ENCODE measurements at regions not wholly inside any gene's neighbourhood (a gene's known extent, or its start where the extent isn't known, plus 50 kb on each side); places are given as distances from the start of the nearest gene placed in this dataset.

- intact Hi-C loops (cut with micrococcal nuclease; ENCODE audit: unreplicated experiment), result no loop called here
- Histone ChIP-seq H3K27me3 (replicated peaks; ENCODE audit: control insufficient read depth, insufficient read depth, low read length) (no peaks in the 10 kb centered on the region; the same call in 1 of the 2 replicates), H3K4me3 (ENCODE audit: low read depth, low read length) (no peak overlapping the region), H3K36me3 (ENCODE audit: control insufficient read depth, insufficient read depth, low read length) (no peaks in the 10 kb centered on the region), H3K4me1 (no peaks in the 10 kb centered on the region), H3K9me3 (no peaks in the 10 kb centered on the region)
- no TSS peak for BruUV-seq (replicated peaks)
- no peaks in the 10 kb centered on the region for H3K27me3 Mint-ChIP-seq (ENCODE audit: insufficient read depth, unreplicated experiment)
- ChIA-PET CTCF (interaction anchor here (1.1 kb wide), 2 partner anchors 11 to 99 kb away, joined by 3 read pairs; no protein-coding TSS in a partner anchor), POLR2A (no interaction called here)
- no peak for DNase-seq
- H3K27ac Mint-ChIP-seq (ENCODE audit: unreplicated experiment), result no peak overlapping the region
- H3K9me3 Mint-ChIP-seq (ENCODE audit: unreplicated experiment), result no peaks in the 10 kb centered on the region
- no peak for TF ChIP-seq CTCF (IDR thresholded peaks at IDR 0.05; ENCODE audit: insufficient read depth in 1 of 2, low read depth in 1 of 2, low read length in 1 of 2, severe bottlenecking in 1 of 2, unreplicated experiment in 1 of 2)
- no peaks in the 10 kb centered on the region for H3K4me1 Mint-ChIP-seq (ENCODE audit: low read depth, unreplicated experiment)
- H3K4me3 Mint-ChIP-seq (ENCODE audit: unreplicated experiment), result no peak overlapping the region
- H3K36me3 Mint-ChIP-seq (ENCODE audit: insufficient read depth, unreplicated experiment), result no peaks in the 10 kb centered on the region
These were observed 158.6 kb downstream of the MELK start for GRCh38 chr9:36731068-36731956.

GRCh38 chr9:36734737-36735136 lies 162.0 kb downstream of the MELK start:
- ChIA-PET POLR2A (no interaction called here), CTCF (no interaction called here)
- Histone ChIP-seq H3K9me3 (no peaks in the 10 kb centered on the region), H3K27me3 (replicated peaks; ENCODE audit: control insufficient read depth, insufficient read depth, low read length) (no peaks in the 10 kb centered on the region; the same call in 1 of the 2 replicates), H3K4me3 (ENCODE audit: low read depth, low read length) (no peak overlapping the region), H3K4me1 (no peaks in the 10 kb centered on the region), H3K36me3 (ENCODE audit: control insufficient read depth, insufficient read depth, low read length) (no peaks in the 10 kb centered on the region)
- Mint-ChIP-seq H3K4me3 (ENCODE audit: unreplicated experiment) (no peak overlapping the region), H3K4me1 (ENCODE audit: low read depth, unreplicated experiment) (no peaks in the 10 kb centered on the region), H3K27ac (ENCODE audit: unreplicated experiment) (no peak overlapping the region), H3K9me3 (ENCODE audit: unreplicated experiment) (no peaks in the 10 kb centered on the region), H3K36me3 (ENCODE audit: insufficient read depth, unreplicated experiment) (no peaks in the 10 kb centered on the region), H3K27me3 (ENCODE audit: insufficient read depth, unreplicated experiment) (no peaks in the 10 kb centered on the region)
- no TSS peak for BruUV-seq (replicated peaks)
- no peak for DNase-seq
- intact Hi-C loops (cut with micrococcal nuclease; ENCODE audit: unreplicated experiment), result no loop called here
- no peak for TF ChIP-seq CTCF (IDR thresholded peaks at IDR 0.05; ENCODE audit: insufficient read depth in 1 of 2, low read depth in 1 of 2, low read length in 1 of 2, severe bottlenecking in 1 of 2, unreplicated experiment in 1 of 2)

- DNase-seq, result no peak
- Mint-ChIP-seq H3K9me3 (ENCODE audit: unreplicated experiment) (no peaks in the 10 kb centered on the region), H3K27ac (ENCODE audit: unreplicated experiment) (no peak overlapping the region), H3K36me3 (ENCODE audit: insufficient read depth, unreplicated experiment) (no peaks in the 10 kb centered on the region), H3K4me1 (ENCODE audit: low read depth, unreplicated experiment) (no peaks in the 10 kb centered on the region), H3K27me3 (ENCODE audit: insufficient read depth, unreplicated experiment) (peaks cover 12% of the 10 kb centered on the region), H3K4me3 (ENCODE audit: unreplicated experiment) (no peak overlapping the region)
- H3K36me3 ChIP-seq (ENCODE audit: control insufficient read depth, insufficient read depth, low read length), result no peaks in the 10 kb centered on the region
- H3K4me1 ChIP-seq, result no peaks in the 10 kb centered on the region
- H3K9me3 ChIP-seq, result no peaks in the 10 kb centered on the region
- no peak overlapping the region for H3K4me3 ChIP-seq (ENCODE audit: low read depth, low read length)
- no peaks in the 10 kb centered on the region; the same call in 1 of the 2 replicates for H3K27me3 ChIP-seq (replicated peaks; ENCODE audit: control insufficient read depth, insufficient read depth, low read length)
- ChIA-PET POLR2A (no interaction called here), CTCF (no interaction called here)
- BruUV-seq (replicated peaks), result no TSS peak
- intact Hi-C loops (cut with micrococcal nuclease; ENCODE audit: unreplicated experiment), result no loop called here
- TF ChIP-seq CTCF (IDR thresholded peaks at IDR 0.05; ENCODE audit: insufficient read depth in 1 of 2, low read depth in 1 of 2, low read length in 1 of 2, severe bottlenecking in 1 of 2, unreplicated experiment in 1 of 2), result no peak
These were observed 164.0 kb downstream of the MELK start for GRCh38 chr9:36736648-36737047.

All from Caco-2 (cell line).